H1 (cell line): ENCODE measurements at regions not wholly inside any gene's neighbourhood (a gene's known extent, or its start where the extent isn't known, plus 50 kb on each side); places are given as distances from the start of the nearest gene placed in this dataset.

Experiments used
- CTCF ChIA-PET: fragments of 300-600 bp; sonication (Branson Sonifier 250); formaldehyde crosslinking; loops from one replicate; lab custom pipeline; 2021; ENCODE audit not compliant: partially characterized antibody; lab: Charles Lee
- POLR2A ChIA-PET: fragments of 300-600 bp; sonication (Branson Sonifier 250); formaldehyde crosslinking; loops from one replicate; lab custom pipeline; 2021; ENCODE audit warnings: inconsistent platforms; ENCODE audit not compliant: partially characterized antibody; lab: Charles Lee
- DNase-seq, 2 experiments: peaks; one replicate each; pipeline versions ENCODE4 v3.0.0 to v3.0.0-alpha.2; 2010 to 2022; ENCODE audit warnings: low spot score in 2 of 2, low read depth in 1 of 2, mixed read lengths in 1 of 2
- FAIRE-seq: peaks from 2 replicates; lab custom pipeline; 2011; peaks lifted over from hg19 to GRCh38; lab: Jason Lieb, UNC
- H2AFZ ChIP-seq: 2 replicates; pipeline ENCODE4 v1.8.1; 2012; ENCODE audit warnings: low read length, inconsistent platforms
- H2AK5ac ChIP-seq: 2 replicates; pipeline ENCODE4 v1.6.1; 2013; ENCODE audit warnings: low read depth, low read length
- H2BK120ac ChIP-seq: replicated peaks from 2 replicates; pipeline ENCODE3; 2013; ENCODE audit warnings: low read depth, low read length, inconsistent platforms
- H2BK12ac ChIP-seq: 2 replicates; pipeline ENCODE4 v1.6.1; 2013; ENCODE audit warnings: low read depth, low read length
- H2BK15ac ChIP-seq: 2 replicates; pipeline ENCODE4 v1.6.1; 2013; ENCODE audit warnings: low read length
- H2BK20ac ChIP-seq: 2 replicates; pipeline ENCODE4 v1.6.1; 2013; ENCODE audit warnings: low read length
- H2BK5ac ChIP-seq: 2 replicates; pipeline ENCODE4 v1.6.1; 2013; ENCODE audit warnings: low read depth, low read length
- H3K14ac ChIP-seq: 2 replicates; pipeline ENCODE4 v1.6.1; 2013; ENCODE audit warnings: inconsistent platforms; ENCODE audit not compliant: insufficient read length
- H3K18ac ChIP-seq: 2 replicates; pipeline ENCODE4 v1.6.1; 2013; ENCODE audit warnings: low read length; ENCODE audit errors: extremely low read depth
- H3K23ac ChIP-seq: 2 replicates; pipeline ENCODE4 v1.6.1; 2013; ENCODE audit warnings: inconsistent platforms; ENCODE audit not compliant: insufficient read length
- H3K23me2 ChIP-seq: 2 replicates; pipeline ENCODE4 v1.6.1; 2013; ENCODE audit warnings: low read depth, low read length
- H3K27ac ChIP-seq: 2 replicates; pipeline ENCODE4 v1.6.1; 2011; ENCODE audit warnings: low read depth, low read length, inconsistent platforms
- H3K27me3 ChIP-seq, 4 experiments: replicated peaks in 1 of 4; 1 replicate in 1 of 4; 2 replicates in 3 of 4; pipeline versions ENCODE4 v1.6.1 to v1.8.1; 2011 to 2013; ENCODE audit warnings: low read length in 3 of 4, mild to moderate bottlenecking in 3 of 4, inconsistent platforms in 2 of 4, mixed read lengths in 2 of 4, moderate library complexity in 1 of 4; ENCODE audit not compliant: control insufficient read depth in 3 of 4, insufficient read depth in 3 of 4; ENCODE audit errors: extremely low read depth in 1 of 4
- H3K36me3 ChIP-seq, 4 experiments: 2 replicates each; pipeline versions ENCODE4 v1.6.1 to v1.8.1; 2011 to 2013; ENCODE audit warnings: mild to moderate bottlenecking in 4 of 4, low read length in 3 of 4, moderate library complexity in 2 of 4, control low read depth in 1 of 4, inconsistent platforms in 1 of 4; ENCODE audit not compliant: insufficient read depth in 4 of 4, control insufficient read depth in 2 of 4
- H3K4ac ChIP-seq: replicated peaks from 2 replicates; pipeline ENCODE3; 2013; ENCODE audit warnings: low read length, low read depth, mixed read lengths, inconsistent platforms; ENCODE audit not compliant: insufficient read length
- H3K4me1 ChIP-seq, 4 experiments: replicated peaks in 1 of 4; 1 replicate in 1 of 4; 2 replicates in 3 of 4; pipeline versions ENCODE4 v1.6.1 to v1.8.1; 2011 to 2013; ENCODE audit warnings: low read length in 3 of 4, inconsistent platforms in 2 of 4, mixed read lengths in 1 of 4; ENCODE audit not compliant: insufficient read depth in 4 of 4, control insufficient read depth in 3 of 4
- H3K4me2 ChIP-seq, 2 experiments: 2 replicates each; pipeline versions ENCODE4 v1.6.1 to v1.8.1; 2011 to 2013; ENCODE audit warnings: low read depth in 2 of 2, low read length in 2 of 2, control low read depth in 1 of 2, inconsistent platforms in 1 of 2, mild to moderate bottlenecking in 1 of 2; ENCODE audit not compliant: insufficient read depth in 1 of 2
- H3K4me3 ChIP-seq, 4 experiments: fragments of 200-600, 300-600 bp in 1 of 4; sonication (generic), shearing (Covaris generic), sonication (Bioruptor Twin) in 1 of 4; 2 replicates each; pipeline versions ENCODE4 v1.5.1 to v1.8.1; 2011 to 2016; ENCODE audit warnings: low read length in 4 of 4, low read depth in 3 of 4, control low read depth in 2 of 4, inconsistent platforms in 2 of 4, mild to moderate bottlenecking in 2 of 4, mixed read lengths in 1 of 4, moderate library complexity in 1 of 4; ENCODE audit not compliant: insufficient read depth in 2 of 4; ENCODE audit errors: extremely low read depth in 1 of 4
- H3K56ac ChIP-seq: replicated peaks from 2 replicates; pipeline ENCODE3; 2013; ENCODE audit warnings: low read depth, mild to moderate bottlenecking, mixed read lengths, low read length, inconsistent platforms; ENCODE audit not compliant: insufficient read length
- H3K79me1 ChIP-seq: 2 replicates; pipeline ENCODE4 v1.6.1; 2013; ENCODE audit warnings: low read depth, low read length, control low read depth
- H3K79me2 ChIP-seq, 2 experiments: 2 replicates each; pipeline versions ENCODE4 v1.6.1 to v1.8.1; 2012 to 2013; ENCODE audit warnings: low read length in 2 of 2, mild to moderate bottlenecking in 2 of 2, inconsistent platforms in 1 of 2; ENCODE audit not compliant: insufficient read depth in 2 of 2, control insufficient read depth in 1 of 2
- H3K9ac ChIP-seq, 4 experiments: replicated peaks in 1 of 4; 1 replicate in 1 of 4; 2 replicates in 3 of 4; pipeline versions ENCODE4 v1.6.1 to v1.8.1; 2011 to 2013; ENCODE audit warnings: low read depth in 3 of 4, low read length in 3 of 4, control low read depth in 2 of 4, mild to moderate bottlenecking in 2 of 4, moderate library complexity in 2 of 4, inconsistent platforms in 1 of 4; ENCODE audit errors: extremely low read depth in 1 of 4
- H3K9me3 ChIP-seq, 2 experiments: 2 replicates each; pipeline versions ENCODE4 v1.6.1 to v1.8.1; 2012 to 2013; ENCODE audit warnings: mild to moderate bottlenecking in 2 of 2, moderate library complexity in 2 of 2, control low read depth in 1 of 2, inconsistent platforms in 1 of 2, low read depth in 1 of 2, low read length in 1 of 2, mixed read lengths in 1 of 2; ENCODE audit not compliant: insufficient read depth in 2 of 2
- H4K20me1 ChIP-seq, 2 experiments: replicated peaks in 1 of 2; 2 replicates each; pipeline versions ENCODE3 to v1.8.1; 2011 to 2013; ENCODE audit warnings: inconsistent platforms in 2 of 2, low read length in 2 of 2, mild to moderate bottlenecking in 1 of 2; ENCODE audit not compliant: insufficient read depth in 2 of 2, control insufficient read depth in 1 of 2
- H4K5ac ChIP-seq: 2 replicates; pipeline ENCODE4 v1.6.1; 2013; ENCODE audit warnings: low read length, low read depth, mixed read lengths, inconsistent platforms; ENCODE audit not compliant: insufficient read length
- H4K8ac ChIP-seq: 2 replicates; pipeline ENCODE4 v1.8.0; 2013; ENCODE audit warnings: mild to moderate bottlenecking, moderate library complexity, low read length, inconsistent platforms; ENCODE audit not compliant: insufficient read depth; ENCODE audit errors: extremely low read depth
- H4K91ac ChIP-seq: replicated peaks from 2 replicates; pipeline ENCODE3; 2013; ENCODE audit warnings: low read length, mixed read lengths, inconsistent platforms; ENCODE audit not compliant: insufficient read length
- BRCA1 ChIP-seq: IDR thresholded peaks from 2 replicates; pipeline ENCODE4 v1.6.1; 2012; ENCODE audit warnings: low read depth, low read length, improper control_type of control experiment
- CBX5 ChIP-seq: fragments of 300-800, 300-1000 bp; sonication (generic); IDR thresholded peaks from 2 replicates; pipeline ENCODE4 v1.7.1; 2016; ENCODE audit warnings: antibody characterized with exemption, low read length, low read depth
- CTCF ChIP-seq, 3 experiments: IDR thresholded peaks; 1 replicate in 2 of 3; 2 replicates in 1 of 3; pipeline versions ENCODE4 v1.5.1 to v1.6.1; 2011; ENCODE audit warnings: low read length in 3 of 3, mild to moderate bottlenecking in 3 of 3, inconsistent platforms in 2 of 3, low read depth in 1 of 3, moderate library complexity in 1 of 3; ENCODE audit not compliant: insufficient read depth in 1 of 3; ENCODE audit errors: control extremely low read depth in 1 of 3
- FOSL1 ChIP-seq: IDR thresholded peaks from 2 replicates; pipeline ENCODE4 v1.6.1; 2011; ENCODE audit warnings: mild to moderate bottlenecking, low read depth, low read length, moderate library complexity; ENCODE audit not compliant: insufficient read depth
- NANOG ChIP-seq: IDR thresholded peaks from 2 replicates; pipeline ENCODE4 v1.6.1; 2011; ENCODE audit warnings: low read length, low read depth, mild to moderate bottlenecking, inconsistent platforms; ENCODE audit not compliant: insufficient read depth, poor library complexity, severe bottlenecking
- NRF1 ChIP-seq: IDR thresholded peaks from 2 replicates; pipeline ENCODE4 v1.6.1; 2011; ENCODE audit warnings: mild to moderate bottlenecking, low read depth, low read length, improper control_type of control experiment
- PHF8 ChIP-seq: fragments of 200-600 bp; sonication (generic); conservative IDR thresholded peaks from 2 replicates; pipeline ENCODE4 v1.7.1; 2012; ENCODE audit warnings: low read depth, mild to moderate bottlenecking, inconsistent platforms, low read length, moderate library complexity
- RNF2 ChIP-seq: fragments of 200-900, 300-1000 bp; sonication (generic); IDR thresholded peaks from 2 replicates; pipeline ENCODE4 v1.7.1; 2016; ENCODE audit warnings: borderline replicate concordance, low read depth, mild to moderate bottlenecking, antibody characterized with exemption, low read length; ENCODE audit not compliant: poor library complexity, severe bottlenecking; ENCODE audit errors: missing control alignments
- SIN3A ChIP-seq, 2 experiments: IDR thresholded peaks in 1 of 2; conservative IDR thresholded peaks in 1 of 2; 2 replicates each; pipeline ENCODE4 v1.6.1; 2011 to 2012; ENCODE audit warnings: low read length in 2 of 2, improper control_type of control experiment in 1 of 2, low read depth in 1 of 2, mild to moderate bottlenecking in 1 of 2
- SIX5 ChIP-seq: IDR thresholded peaks from 2 replicates; pipeline ENCODE4 v1.6.1; 2011; ENCODE audit warnings: mild to moderate bottlenecking, low read depth, low read length
- SP1 ChIP-seq: IDR thresholded peaks from 2 replicates; pipeline ENCODE4 v1.6.1; 2011; ENCODE audit warnings: low read depth, low read length
- WGBS, 2 experiments: shearing (Covaris generic) in 1 of 2; methylation state at CpG; one replicate each; pipeline versions ENCODE4 v1.1.6 to v1.1.7; 2013 to 2015; ENCODE audit warnings: low lambda C conversion rate in 2 of 2, mixed read lengths in 2 of 2, inconsistent platforms in 1 of 2, low coverage in 1 of 2, missing lambda C conversion rate in 1 of 2; ENCODE audit not compliant: insufficient replicate concordance in 2 of 2, insufficient coverage in 1 of 2, insufficient read length in 1 of 2; ENCODE audit errors: extremely low coverage in 1 of 2, missing lambda C conversion rate in 1 of 2; 5-methylcytosine and 5-hydroxymethylcytosine counted together

GRCh38 chr9:18129809-18130334 is 344.1 kb upstream of the ADAMTSL1 start:
- H3K56ac ChIP-seq: no peak overlapping the region
- no peak overlapping the region for H2BK12ac ChIP-seq
- H2BK120ac ChIP-seq: no peak overlapping the region
- no peak overlapping the region for H3K18ac ChIP-seq
- H3K4me2 ChIP-seq: no peak overlapping the region
- no peak overlapping the region for H3K4ac ChIP-seq
- peaks cover 0 to 5% (median 0%) of the 10 kb centered on the region in 4 experiments; a peak in 1 of 7 replicates for H3K4me1 ChIP-seq
- no peaks in the 10 kb centered on the region for H4K20me1 ChIP-seq
- no peak overlapping the region for H2BK20ac ChIP-seq
- FAIRE-seq (no peak), DNase-seq (peak in 1 of 2 experiments; percentile 45)
- H3K27ac ChIP-seq: no peak overlapping the region
- peak overlapping the region; percentile 81 for H2AFZ ChIP-seq
- no peaks in the 10 kb centered on the region for H3K9me3 ChIP-seq
- H3K9ac ChIP-seq: no peak overlapping the region
- H3K14ac ChIP-seq: no peak overlapping the region
- no peak overlapping the region for H3K23ac ChIP-seq
- no peak overlapping the region for H4K91ac ChIP-seq
- CTCF ChIA-PET: interaction anchor here (0.8 to 1.6 kb wide), 4 partner anchors 12 to 45 kb away, joined by 3 to 5 read pairs (median 3); no protein-coding TSS in a partner anchor
- no peaks in the 10 kb centered on the region for H3K79me2 ChIP-seq
- H2BK15ac ChIP-seq: no peak overlapping the region
- H3K23me2 ChIP-seq: no peaks in the 10 kb centered on the region
- no peaks in the 10 kb centered on the region; a peak in 1 of 8 replicates for H3K36me3 ChIP-seq
- no peak overlapping the region for H4K8ac ChIP-seq
- no peaks in the 10 kb centered on the region for H3K27me3 ChIP-seq
- POLR2A ChIA-PET: no interaction called here
- H3K4me3 ChIP-seq: no peak overlapping the region
- no peak overlapping the region for H2BK5ac ChIP-seq
- H2AK5ac ChIP-seq: no peak overlapping the region
- no peaks in the 10 kb centered on the region for H3K79me1 ChIP-seq
- no peak overlapping the region for H4K5ac ChIP-seq
- 82% methylated on average over 5 of the region's 5 CpGs; no CpG with 5 or more reads in 1 of the 2 experiments for WGBS, 2 experiments
- TF ChIP-seq RNF2 (no peak), CBX5 (no peak), SIX5 (no peak), BRCA1 (no peak), CTCF (IDR thresholded peaks at IDR 0.05; ENCODE audit: control extremely low read depth in 1 of 3, insufficient read depth in 1 of 3, low read depth in 1 of 3, low read length in 3 of 3) (no peak), FOSL1 (no peak), NANOG (no peak), SIN3A (conservative IDR thresholded peaks at IDR 0.05 in 1 of 2, IDR thresholded peaks at IDR 0.05 in 1 of 2; ENCODE audit: low read depth in 1 of 2, low read length in 2 of 2) (no peak), PHF8 (no peak), SP1 (no peak), NRF1 (no peak)
